Right lobe of liver (tissue), 6 donors: ENCODE measurements at regions not wholly inside any gene's neighbourhood (a gene's known extent, or its start where the extent isn't known, plus 50 kb on each side); places are given as distances from the start of the nearest gene placed in this dataset.

Experiments used
- ATAC-seq, 4 donors: fragments of 200-7000 bp; cut with Tn5 transposase; one replicate each; pipeline ENCODE4 v1.9.1; 2020; ENCODE audit warnings: mild to moderate bottlenecking in 4 of 4, moderate library complexity in 4 of 4
- DNase-seq, 3 donors: peaks; one replicate each; pipeline ENCODE4 v3.0.0-alpha.2; 2020
- H3K27ac ChIP-seq, 3 donors: fragments of 200-600 bp; one replicate each; pipeline ENCODE4 v1.8.0; 2022
- H3K27me3 ChIP-seq, 2 donors: fragments of 200-600 bp; one replicate each; pipeline ENCODE4 v1.8.0; 2022
- H3K36me3 ChIP-seq, 4 donors: fragments of 200-600 bp; sonication (generic) in 1 of 4; one replicate each; pipeline versions ENCODE4 v1.5.1 to v1.8.0; 2017 to 2022; ENCODE audit warnings: control low read depth in 1 of 4
- H3K4me1 ChIP-seq, 4 donors: fragments of 200-600 bp; sonication (generic) in 1 of 4; one replicate each; pipeline versions ENCODE4 v1.5.1 to v1.8.0; 2017 to 2022; ENCODE audit warnings: control low read depth in 1 of 4
- H3K4me3 ChIP-seq, 3 donors: fragments of 200-600 bp; one replicate each; pipeline ENCODE4 v1.8.0; 2022
- H3K9me3 ChIP-seq, 4 donors: fragments of 200-600 bp; sonication (generic) in 1 of 4; one replicate each; pipeline versions ENCODE4 v1.5.1 to v1.8.0; 2017 to 2022; ENCODE audit warnings: control low read depth in 1 of 4
- POLR2A ChIP-seq: fragments of 450-650 bp; IDR thresholded peaks from one replicate; pipeline ENCODE4 v1.6.1; 2017; ENCODE audit warnings: antibody characterized with exemption, mild to moderate bottlenecking
- WGBS: methylation state at CpG from one replicate; pipeline ENCODE4 v1.1.6; 2018; ENCODE audit warnings: low coverage, low lambda C conversion rate; ENCODE audit not compliant: insufficient coverage; ENCODE audit errors: missing lambda C conversion rate; 5-methylcytosine and 5-hydroxymethylcytosine counted together
- intact Hi-C, 2 donors: fragments of 100-400 bp; cut with DNase I; formaldehyde crosslinking; loops; one replicate each; pipeline versions ENCODE4 v1.11.2 to v1.14.1; 2022
- TF ChIP-seq, protein P1 (sequence below), 4 donors: fragments of 200-600 bp in 3 of 4; fragments of 450-650 bp in 1 of 4; IDR thresholded peaks; one replicate each; pipeline versions ENCODE4 v1.5.1 to v1.8.0; 2016 to 2022; ENCODE audit warnings: antibody characterized with exemption in 4 of 4, mild to moderate bottlenecking in 2 of 4
- donor health status: DM: no; HTN: yes; CAD: no.
- donor health status: DM: no; HTN: no; CAD: no.
- donor health status: DM: no; HTN: no; CAD: no.
- donor health status: DM: no; HTN: yes; CAD: no.
- donor health status: DM: no; HTN: yes; CAD: no.

- H3K27ac ChIP-seq, result no peak overlapping the region
- DNase-seq (no peak), ATAC-seq (no peak)
- WGBS, result 61% methylated on average over 6 of the region's 6 CpGs
- intact Hi-C loops, result no loop called here
- no peaks in the 10 kb centered on the region for H3K9me3 ChIP-seq
- TF ChIP-seq, protein P1, sequence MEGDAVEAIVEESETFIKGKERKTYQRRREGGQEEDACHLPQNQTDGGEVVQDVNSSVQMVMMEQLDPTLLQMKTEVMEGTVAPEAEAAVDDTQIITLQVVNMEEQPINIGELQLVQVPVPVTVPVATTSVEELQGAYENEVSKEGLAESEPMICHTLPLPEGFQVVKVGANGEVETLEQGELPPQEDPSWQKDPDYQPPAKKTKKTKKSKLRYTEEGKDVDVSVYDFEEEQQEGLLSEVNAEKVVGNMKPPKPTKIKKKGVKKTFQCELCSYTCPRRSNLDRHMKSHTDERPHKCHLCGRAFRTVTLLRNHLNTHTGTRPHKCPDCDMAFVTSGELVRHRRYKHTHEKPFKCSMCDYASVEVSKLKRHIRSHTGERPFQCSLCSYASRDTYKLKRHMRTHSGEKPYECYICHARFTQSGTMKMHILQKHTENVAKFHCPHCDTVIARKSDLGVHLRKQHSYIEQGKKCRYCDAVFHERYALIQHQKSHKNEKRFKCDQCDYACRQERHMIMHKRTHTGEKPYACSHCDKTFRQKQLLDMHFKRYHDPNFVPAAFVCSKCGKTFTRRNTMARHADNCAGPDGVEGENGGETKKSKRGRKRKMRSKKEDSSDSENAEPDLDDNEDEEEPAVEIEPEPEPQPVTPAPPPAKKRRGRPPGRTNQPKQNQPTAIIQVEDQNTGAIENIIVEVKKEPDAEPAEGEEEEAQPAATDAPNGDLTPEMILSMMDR (IDR thresholded peaks at IDR 0.05), result no peak
- no peak for TF ChIP-seq POLR2A
- no peak overlapping the region for H3K4me3 ChIP-seq
- no peaks in the 10 kb centered on the region for H3K36me3 ChIP-seq
- H3K27me3 ChIP-seq, result no peaks in the 10 kb centered on the region
- no peaks in the 10 kb centered on the region for H3K4me1 ChIP-seq
Observed at GRCh38 chr7:53947732-53948131, 594.4 kb upstream of the VSTM2A start.

DNA sequence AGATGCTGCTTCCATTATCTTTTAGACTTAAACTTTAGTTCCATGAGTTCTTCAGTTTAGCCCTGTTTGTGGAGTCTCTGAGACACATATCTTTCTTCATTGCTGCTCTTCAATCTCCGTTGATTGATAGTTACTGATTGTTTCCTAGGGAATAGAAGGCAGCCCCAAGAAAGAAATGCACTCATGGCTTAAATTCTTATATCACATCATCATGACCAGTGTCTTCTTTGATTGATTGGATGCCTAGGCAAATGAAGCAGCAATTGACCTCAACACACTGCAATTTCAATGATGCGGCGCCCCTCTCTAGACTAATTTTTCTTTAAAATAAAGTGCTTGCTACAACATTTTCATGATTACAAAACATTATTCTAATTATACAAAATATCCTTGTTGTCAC, 576.5 kb upstream of the VSTM2A start:
- TF ChIP-seq POLR2A, result no peak
- TF ChIP-seq, protein P1 (IDR thresholded peaks at IDR 0.05), result no peak
- Histone ChIP-seq H3K4me1 (no peaks in the 10 kb centered on the region), H3K9me3 (no peaks in the 10 kb centered on the region), H3K27ac (no peak overlapping the region), H3K36me3 (no peaks in the 10 kb centered on the region), H3K4me3 (no peak overlapping the region), H3K27me3 (no peaks in the 10 kb centered on the region)
- ATAC-seq, result no peak
- 45% methylated on average over 3 of the region's 3 CpGs for WGBS
- intact Hi-C loops, result no loop called here
- no peak for DNase-seq

DNA sequence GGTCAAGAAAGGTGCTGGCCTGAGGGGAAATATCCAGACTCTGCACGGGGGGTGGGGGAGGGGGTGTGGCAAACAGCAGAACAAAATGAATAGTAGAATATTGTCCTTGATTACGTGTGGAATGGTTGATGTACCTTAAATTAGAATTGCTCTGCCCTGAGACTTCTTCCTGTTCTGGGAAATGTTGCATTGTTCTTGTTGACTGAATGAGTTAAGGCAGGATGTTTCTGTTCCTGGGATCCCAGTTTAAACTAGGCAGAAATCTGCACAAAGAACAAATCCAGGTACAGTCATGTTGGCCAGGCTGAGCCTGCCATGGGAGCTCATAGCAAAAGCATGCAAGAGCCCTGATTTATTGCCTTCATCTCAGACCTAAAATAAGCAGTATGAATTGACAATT, 558.7 kb upstream of the VSTM2A start:
- no peak for ATAC-seq
- TF ChIP-seq POLR2A, result no peak
- TF ChIP-seq, protein P1 (IDR thresholded peaks at IDR 0.05), result no peak
- no peak for DNase-seq
- Histone ChIP-seq H3K36me3 (no peaks in the 10 kb centered on the region), H3K4me3 (no peak overlapping the region), H3K9me3 (no peaks in the 10 kb centered on the region), H3K27me3 (no peaks in the 10 kb centered on the region), H3K4me1 (no peaks in the 10 kb centered on the region), H3K27ac (no peak overlapping the region)
- intact Hi-C loops, result no loop called here
- 26% methylated on average over 2 of the region's 2 CpGs for WGBS

DNA sequence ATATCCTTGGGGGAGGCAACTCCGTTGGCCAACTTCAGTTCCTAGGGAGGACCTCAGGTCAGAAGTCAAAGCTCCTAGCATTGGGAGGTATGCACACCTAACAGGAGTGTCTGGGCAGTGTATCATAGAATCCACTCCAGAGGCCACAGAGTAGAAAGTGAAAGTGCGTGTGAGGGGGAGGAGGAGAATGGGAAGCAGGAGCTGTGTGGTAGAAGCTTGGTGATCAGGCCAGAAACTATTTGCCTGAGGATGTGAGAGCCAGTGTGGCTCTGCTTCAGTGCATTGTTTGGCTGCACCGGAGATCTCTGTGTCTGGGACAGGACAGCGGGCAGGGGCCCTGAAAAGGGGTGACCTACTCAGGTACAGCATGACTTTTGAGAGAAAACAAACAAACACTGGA, 557.4 kb upstream of the VSTM2A start:
- WGBS, result 31% methylated on average over 4 of the region's 4 CpGs
- Histone ChIP-seq H3K4me1 (no peaks in the 10 kb centered on the region), H3K27me3 (no peaks in the 10 kb centered on the region), H3K36me3 (no peaks in the 10 kb centered on the region), H3K27ac (no peak overlapping the region), H3K9me3 (no peaks in the 10 kb centered on the region), H3K4me3 (no peak overlapping the region)
- intact Hi-C loops, result no loop called here
- no peak for ATAC-seq
- no peak for DNase-seq
- TF ChIP-seq POLR2A, result no peak
- TF ChIP-seq, protein P1 (IDR thresholded peaks at IDR 0.05), result no peak

- ATAC-seq, result no peak
- Histone ChIP-seq H3K27me3 (no peaks in the 10 kb centered on the region), H3K4me1 (no peaks in the 10 kb centered on the region), H3K36me3 (no peaks in the 10 kb centered on the region), H3K9me3 (no peaks in the 10 kb centered on the region), H3K27ac (no peak overlapping the region), H3K4me3 (no peak overlapping the region)
- TF ChIP-seq, protein P1 (IDR thresholded peaks at IDR 0.05), result no peak
- intact Hi-C loops, result no loop called here
- WGBS, result 52% methylated on average over 2 of the region's 2 CpGs
- no peak for DNase-seq
Observed at GRCh38 chr7:53988376-53988775, 553.8 kb upstream of the VSTM2A start.
